Activated CD4-positive, alpha-beta T cell treated with anti-CD3 and anti-CD28 coated beads, Interleukin-2, amount 10 ng/mL, durations not matched to agents 24 days and 14 days (primary cell): ENCODE measurements at regions not wholly inside any gene's neighbourhood (a gene's known extent, or its start where the extent isn't known, plus 50 kb on each side); places are given as distances from the start of the nearest gene placed in this dataset.
"Not testable (repeated sequence)": the region's sequence is repeated elsewhere in the genome, so short reads cannot be mapped to it uniquely, and the experiment has no call there.

ENCODE experiments used
- DNase-seq: peaks from one replicate; pipeline ENCODE4 v3.0.0; 2022
- H3K27ac Mint-ChIP-seq: one replicate; pipeline ENCODE4 v1.8.0; 2022; ENCODE audit warnings: mild to moderate bottlenecking, mixed read lengths
- H3K27me3 Mint-ChIP-seq: one replicate; pipeline ENCODE4 v1.8.0; 2022; ENCODE audit warnings: mixed read lengths
- H3K36me3 Mint-ChIP-seq: one replicate; pipeline ENCODE4 v1.8.0; 2022; ENCODE audit warnings: low read depth, mild to moderate bottlenecking, mixed read lengths
- H3K4me1 Mint-ChIP-seq: one replicate; pipeline ENCODE4 v1.8.0; 2021; ENCODE audit warnings: mixed read lengths
- H3K4me3 Mint-ChIP-seq: one replicate; pipeline ENCODE4 v1.8.0; 2022; ENCODE audit warnings: mild to moderate bottlenecking, moderate library complexity, mixed read lengths
- H3K9me3 Mint-ChIP-seq: one replicate; pipeline ENCODE4 v1.8.0; 2021; ENCODE audit warnings: mixed read lengths
- intact Hi-C: fragments of 100-400 bp; cut with micrococcal nuclease; formaldehyde crosslinking; loops from one replicate; pipeline ENCODE4 v1.15.1; 2023

DNA sequence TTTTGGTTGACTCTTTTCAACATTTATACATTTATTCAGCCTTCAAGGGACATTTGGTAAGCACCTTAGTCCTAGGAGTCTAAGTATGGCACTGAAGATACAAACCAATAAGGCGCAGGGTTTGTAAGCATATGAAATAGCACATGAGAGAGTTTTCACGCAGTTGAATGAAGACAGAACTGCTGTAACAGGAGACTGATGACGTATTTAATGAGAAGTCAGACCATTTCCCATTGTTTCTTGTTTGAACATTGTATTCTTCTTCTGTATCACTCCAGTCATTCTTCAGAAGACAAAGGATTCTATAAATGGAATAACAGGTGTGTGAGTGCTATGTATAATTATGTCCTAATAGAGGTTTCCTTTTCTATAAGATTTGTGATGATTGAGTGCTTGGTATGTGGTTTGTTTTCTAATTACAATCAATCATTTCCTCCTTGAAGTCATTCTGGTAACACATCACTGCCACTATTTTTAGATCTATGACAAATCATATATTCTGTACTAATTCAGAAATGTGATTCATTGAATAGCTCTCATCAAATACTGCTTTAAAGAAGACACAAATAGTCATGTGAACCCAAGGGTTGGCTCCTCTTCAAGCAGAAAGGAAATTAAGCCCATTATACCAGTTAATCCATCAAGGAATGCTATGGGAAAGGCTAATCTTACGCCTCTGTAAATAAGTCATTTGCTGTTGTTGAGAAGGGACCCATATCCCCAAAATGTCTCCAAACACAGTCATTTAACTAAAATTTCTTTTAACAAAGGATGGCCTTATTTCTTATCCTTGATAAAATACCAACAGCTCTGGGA, 222.8 kb upstream of the NBEA start:
- no peak overlapping the region for H3K4me3 Mint-ChIP-seq
- H3K9me3 Mint-ChIP-seq: no peaks in the 10 kb centered on the region
- no peaks in the 10 kb centered on the region for H3K27me3 Mint-ChIP-seq
- intact Hi-C loops: no loop called here
- no peaks in the 10 kb centered on the region for H3K36me3 Mint-ChIP-seq
- no peak for DNase-seq
- no peak overlapping the region for H3K27ac Mint-ChIP-seq
- H3K4me1 Mint-ChIP-seq: no peaks in the 10 kb centered on the region

GRCh38 chr13:34720618-34721017, 221.5 kb upstream of the NBEA start:
- DNase-seq: no peak
- Mint-ChIP-seq H3K4me1 (no peaks in the 10 kb centered on the region), H3K4me3 (no peak overlapping the region), H3K9me3 (no peaks in the 10 kb centered on the region), H3K27me3 (no peaks in the 10 kb centered on the region), H3K27ac (no peak overlapping the region), H3K36me3 (no peaks in the 10 kb centered on the region)
- intact Hi-C loops: no loop called here

- no peak overlapping the region for H3K27ac Mint-ChIP-seq
- intact Hi-C loops: no loop called here
- H3K27me3 Mint-ChIP-seq: no peaks in the 10 kb centered on the region
- H3K4me1 Mint-ChIP-seq: no peaks in the 10 kb centered on the region
- H3K36me3 Mint-ChIP-seq: no peaks in the 10 kb centered on the region
- DNase-seq: no peak
- H3K9me3 Mint-ChIP-seq: no peaks in the 10 kb centered on the region
- no peak overlapping the region for H3K4me3 Mint-ChIP-seq
Observed at GRCh38 chr13:34721631-34722595, 220.2 kb upstream of the NBEA start.

DNA sequence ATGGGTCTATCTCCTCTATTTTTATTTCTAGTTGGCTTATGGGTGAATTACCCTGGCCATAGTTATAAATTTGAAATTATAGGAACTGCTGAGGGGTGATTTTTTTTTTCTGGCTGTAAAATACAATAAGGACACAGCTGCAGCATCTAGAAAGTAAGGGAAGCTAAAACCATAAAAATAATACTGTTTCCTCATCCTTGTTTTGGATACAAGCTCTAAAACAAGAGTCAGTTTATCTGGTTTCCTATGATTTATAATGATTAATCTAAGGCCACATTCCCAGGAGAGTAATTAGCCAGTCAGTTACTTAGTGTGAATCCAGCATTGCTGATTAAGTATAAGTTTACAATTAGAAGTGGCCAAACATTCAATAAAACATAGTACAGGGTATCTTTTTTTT, 219.1 kb upstream of the NBEA start:
- no peaks in the 10 kb centered on the region for H3K36me3 Mint-ChIP-seq
- no peak for DNase-seq
- intact Hi-C loops: no loop called here
- no peak overlapping the region for H3K4me3 Mint-ChIP-seq
- no peaks in the 10 kb centered on the region for H3K27me3 Mint-ChIP-seq
- H3K9me3 Mint-ChIP-seq: no peaks in the 10 kb centered on the region
- H3K27ac Mint-ChIP-seq: no peak overlapping the region
- no peaks in the 10 kb centered on the region for H3K4me1 Mint-ChIP-seq

DNA sequence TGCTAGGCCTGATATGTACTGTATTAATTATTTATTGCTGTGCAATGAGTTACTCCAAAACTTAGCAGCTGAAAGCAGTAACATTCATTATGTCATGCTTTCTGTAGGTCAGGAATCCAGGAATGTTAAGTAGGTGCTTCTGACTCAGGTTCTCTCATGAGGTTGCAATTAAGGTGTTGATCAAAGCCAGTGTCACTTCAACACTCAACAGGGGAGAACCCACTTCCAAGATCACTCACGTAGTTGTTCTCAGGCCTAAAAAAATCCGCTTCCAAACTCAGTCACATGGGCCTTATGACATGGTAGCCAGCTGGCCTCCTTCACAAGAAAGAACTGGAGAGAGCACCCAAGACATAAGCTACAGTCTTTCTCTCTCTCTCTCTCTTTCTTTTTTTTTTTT, 211.1 kb upstream of the NBEA start:
- no peaks in the 10 kb centered on the region for H3K36me3 Mint-ChIP-seq
- intact Hi-C loops: no loop called here
- DNase-seq: no peak

DNA sequence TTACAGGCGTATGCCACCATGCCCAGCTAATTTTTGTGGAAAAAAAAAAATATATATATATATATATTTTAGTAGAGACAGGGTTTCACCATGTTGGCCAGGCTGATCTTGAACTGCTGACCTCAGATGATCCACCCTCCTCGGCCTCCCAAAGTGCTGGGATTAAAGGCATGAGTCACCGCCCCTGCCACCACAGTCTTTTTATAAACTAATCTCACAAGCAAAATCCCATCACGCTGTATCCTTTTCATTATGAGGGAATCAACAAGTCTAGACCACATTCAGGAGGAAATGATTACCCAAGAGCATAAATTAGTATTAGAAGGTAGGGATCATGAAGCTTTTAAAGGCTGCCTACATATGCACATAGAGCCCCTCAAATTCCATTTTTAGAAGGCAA, 210.6 kb upstream of the NBEA start:
- H3K27me3 Mint-ChIP-seq: no peaks in the 10 kb centered on the region
- H3K36me3 Mint-ChIP-seq: no peaks in the 10 kb centered on the region
- H3K4me1 Mint-ChIP-seq: no peaks in the 10 kb centered on the region
- H3K9me3 Mint-ChIP-seq: no peaks in the 10 kb centered on the region
- DNase-seq: no peak
- H3K27ac Mint-ChIP-seq: no peak overlapping the region
- no peak overlapping the region for H3K4me3 Mint-ChIP-seq
- intact Hi-C loops: no loop called here

More for the DNA sequence above, 211.1 kb upstream of the NBEA start:
- H3K9me3 Mint-ChIP-seq: no peaks in the 10 kb centered on the region
- no peaks in the 10 kb centered on the region for H3K4me1 Mint-ChIP-seq
- no peak overlapping the region for H3K4me3 Mint-ChIP-seq
- no peaks in the 10 kb centered on the region for H3K27me3 Mint-ChIP-seq
- no peak overlapping the region for H3K27ac Mint-ChIP-seq

GRCh38 chr13:34733721-34734120, 208.3 kb upstream of the NBEA start:
- intact Hi-C loops: no loop called here
- no peaks in the 10 kb centered on the region for H3K36me3 Mint-ChIP-seq
- no peak overlapping the region for H3K27ac Mint-ChIP-seq
- H3K27me3 Mint-ChIP-seq: no peaks in the 10 kb centered on the region
- no peaks in the 10 kb centered on the region for H3K9me3 Mint-ChIP-seq
- no peak overlapping the region for H3K4me3 Mint-ChIP-seq
- DNase-seq: no peak
- H3K4me1 Mint-ChIP-seq: no peaks in the 10 kb centered on the region

GRCh38 chr13:34734932-34735331, 207.1 kb upstream of the NBEA start:
- Mint-ChIP-seq H3K4me1 (no peaks in the 10 kb centered on the region), H3K4me3 (no peak overlapping the region), H3K36me3 (no peaks in the 10 kb centered on the region), H3K9me3 (no peaks in the 10 kb centered on the region), H3K27ac (no peak overlapping the region), H3K27me3 (no peaks in the 10 kb centered on the region)
- no peak for DNase-seq
- intact Hi-C loops: no loop called here

- DNase-seq: no peak
- intact Hi-C loops: no loop called here
- Mint-ChIP-seq H3K27me3 (no peaks in the 10 kb centered on the region), H3K9me3 (peaks cover 2% of the 10 kb centered on the region), H3K4me3 (no peak overlapping the region), H3K27ac (no peak overlapping the region), H3K36me3 (no peaks in the 10 kb centered on the region), H3K4me1 (no peaks in the 10 kb centered on the region)
Observed at GRCh38 chr13:34738254-34738992, 203.6 kb upstream of the NBEA start.

DNA sequence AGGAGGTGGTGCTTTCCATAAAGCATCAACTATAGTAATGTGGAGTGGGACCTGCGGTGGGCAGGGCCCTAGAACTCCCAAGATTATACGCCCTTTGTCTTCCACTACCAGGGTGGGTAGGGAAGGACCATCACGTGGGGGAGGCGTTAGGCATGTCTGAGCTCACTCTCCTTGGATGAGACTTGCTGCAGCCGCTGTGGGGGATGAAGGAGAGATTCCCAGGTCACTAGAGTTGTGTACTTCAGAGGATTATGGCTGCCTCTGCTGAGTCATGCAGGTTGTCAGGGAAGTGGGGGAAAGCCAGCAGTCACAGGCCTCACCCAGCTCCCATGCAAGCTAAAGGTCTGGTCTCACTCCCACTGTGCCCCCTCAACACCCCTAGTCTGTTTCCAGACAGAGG, 195.0 kb upstream of the NBEA start:
- H3K4me3 Mint-ChIP-seq, H3K4me1 Mint-ChIP-seq, H3K27me3 Mint-ChIP-seq, intact Hi-C loops, DNase-seq, H3K27ac Mint-ChIP-seq, H3K36me3 Mint-ChIP-seq, H3K9me3 Mint-ChIP-seq: not testable (repeated sequence)

GRCh38 chr13:34747507-34747906, 194.6 kb upstream of the NBEA start:
- H3K36me3 Mint-ChIP-seq: no peaks in the 10 kb centered on the region
- H3K4me1 Mint-ChIP-seq: no peaks in the 10 kb centered on the region
- no peak overlapping the region for H3K4me3 Mint-ChIP-seq
- H3K27ac Mint-ChIP-seq: no peak overlapping the region
- H3K27me3 Mint-ChIP-seq: peaks cover 10% of the 10 kb centered on the region
- no peak for DNase-seq
- peaks cover 9% of the 10 kb centered on the region for H3K9me3 Mint-ChIP-seq
- intact Hi-C loops: no loop called here

- no peak overlapping the region for H3K27ac Mint-ChIP-seq
- intact Hi-C loops: no loop called here
- H3K9me3 Mint-ChIP-seq: peaks cover 9% of the 10 kb centered on the region
Observed at GRCh38 chr13:34748073-34748472, 194.0 kb upstream of the NBEA start.

DNA sequence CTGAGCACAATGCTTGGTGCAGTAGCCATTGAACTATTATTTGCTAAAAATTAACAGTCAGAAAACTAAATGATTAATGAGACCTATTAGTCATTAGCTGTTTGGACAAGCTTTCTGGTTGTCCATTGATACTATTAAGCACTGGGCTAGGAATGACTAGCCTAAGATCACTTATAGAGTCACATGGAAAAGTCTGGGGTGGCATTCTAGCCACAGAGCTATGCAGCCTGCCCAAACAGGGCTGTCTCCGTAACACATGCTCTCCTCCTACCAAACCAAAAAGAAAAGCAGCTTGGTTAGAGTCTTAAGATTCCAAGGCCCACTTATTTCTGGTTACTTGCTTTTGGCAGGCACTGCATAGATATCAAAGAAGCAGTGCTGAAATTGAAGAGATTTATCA, 193.5 kb upstream of the NBEA start:
- DNase-seq: no peak
- Mint-ChIP-seq H3K27me3 (peaks cover 10% of the 10 kb centered on the region), H3K4me3 (no peak overlapping the region), H3K4me1 (no peaks in the 10 kb centered on the region), H3K36me3 (no peaks in the 10 kb centered on the region), H3K27ac (no peak overlapping the region), H3K9me3 (peaks cover 6% of the 10 kb centered on the region)
- intact Hi-C loops: no loop called here

More at GRCh38 chr13:34748073-34748472, 194.0 kb upstream of the NBEA start:
- H3K4me1 Mint-ChIP-seq: no peaks in the 10 kb centered on the region
- peaks cover 10% of the 10 kb centered on the region for H3K27me3 Mint-ChIP-seq
- H3K4me3 Mint-ChIP-seq: no peak overlapping the region
- no peak for DNase-seq
- H3K36me3 Mint-ChIP-seq: no peaks in the 10 kb centered on the region

- peaks cover 4% of the 10 kb centered on the region for H3K9me3 Mint-ChIP-seq
- H3K4me1 Mint-ChIP-seq: no peaks in the 10 kb centered on the region
- intact Hi-C loops: no loop called here
- no peak for DNase-seq
- no peak overlapping the region for H3K4me3 Mint-ChIP-seq
- no peaks in the 10 kb centered on the region for H3K36me3 Mint-ChIP-seq
- no peak overlapping the region for H3K27ac Mint-ChIP-seq
- H3K27me3 Mint-ChIP-seq: peaks cover 10% of the 10 kb centered on the region
Observed at GRCh38 chr13:34749046-34749445, 193.0 kb upstream of the NBEA start.
